Heart left ventricle (tissue), 13 donors: ENCODE measurements at regions not wholly inside any gene's neighbourhood (a gene's known extent, or its start where the extent isn't known, plus 50 kb on each side); places are given as distances from the start of the nearest gene placed in this dataset.

Source experiments
- CTCF ChIP-seq, 12 donors: fragments of 200-600 bp; sonication (generic) in 4 of 12; IDR thresholded peaks; one replicate each; pipeline versions ENCODE4 v1.5.0 to v1.8.0; 2018 to 2022; ENCODE audit warnings: antibody characterized with exemption in 12 of 12, mild to moderate bottlenecking in 5 of 12
- POLR2A ChIP-seq, 2 donors: fragments of 450-650 bp; IDR thresholded peaks; one replicate each; pipeline ENCODE4 v1.6.1; 2017; ENCODE audit warnings: antibody characterized with exemption in 2 of 2, mild to moderate bottlenecking in 2 of 2, moderate library complexity in 2 of 2
- donor health status: ischemic (EF 13 %, LVEDD 7.1; RV severe dilation, severe dysfunction).
- donor health status: DM: no; HTN: yes; CAD: no.
- donor health status: DM: no; HTN: no; CAD: no.
- donor health status: ischemic (EF 25% LVEDD 6.9; RV normal size, moderate dysfunction).
- donor health status: ischemic (EF 25% LVEDD 5.7; RV mildly dilated, moderate dysfunction).
- donor health status: ischemic (EF 35%, LVEDD 5.7; RV mildly dilated, moderate dysfunction).
- donor health status: nonischemic (EF 11% LVEDD 7.7; RV severe dilation, severe dysfunction).
- donor health status: DM: yes; HTN: yes; CAD: no.
- donor health status: PGD.
- donor health status: ischemic (EF 29% LVEDD 5.4; RV normal size, mild dysfunction).
- donor health status: nonischemic (EF 23%, LVEDD 6.1; RV moderate dilation, normal function).

GRCh38 chr12:114864837-114865551 lies 181.0 kb upstream of the TBX3 start:
- TF ChIP-seq CTCF (IDR thresholded peaks at IDR 0.05) (no peak), POLR2A (IDR thresholded peaks at IDR 0.05) (no peak)
